ENCODE measurements at regions not wholly inside any gene's neighbourhood (a gene's known extent, or its start where the extent isn't known, plus 50 kb on each side); places are given as distances from the start of the nearest gene placed in this dataset.

GRCh38 chr5:1655496-1656270 lies 131.9 kb upstream of the LPCAT1 start (continued):
- TF ChIP-seq ZSCAN18 (CRISPR knock-in tag; IDR thresholded peaks at IDR 0.05), result no peak
- TF ChIP-seq, protein P1, sequence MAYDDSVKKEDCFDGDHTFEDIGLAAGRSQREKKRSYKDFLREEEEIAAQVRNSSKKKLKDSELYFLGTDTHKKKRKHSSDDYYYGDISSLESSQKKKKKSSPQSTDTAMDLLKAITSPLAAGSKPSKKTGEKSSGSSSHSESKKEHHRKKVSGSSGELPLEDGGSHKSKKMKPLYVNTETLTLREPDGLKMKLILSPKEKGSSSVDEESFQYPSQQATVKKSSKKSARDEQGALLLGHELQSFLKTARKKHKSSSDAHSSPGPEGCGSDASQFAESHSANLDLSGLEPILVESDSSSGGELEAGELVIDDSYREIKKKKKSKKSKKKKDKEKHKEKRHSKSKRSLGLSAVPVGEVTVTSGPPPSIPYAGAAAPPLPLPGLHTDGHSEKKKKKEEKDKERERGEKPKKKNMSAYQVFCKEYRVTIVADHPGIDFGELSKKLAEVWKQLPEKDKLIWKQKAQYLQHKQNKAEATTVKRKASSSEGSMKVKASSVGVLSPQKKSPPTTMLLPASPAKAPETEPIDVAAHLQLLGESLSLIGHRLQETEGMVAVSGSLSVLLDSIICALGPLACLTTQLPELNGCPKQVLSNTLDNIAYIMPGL (CRISPR knock-in tag; IDR thresholded peaks at IDR 0.05), result no peak

DNA sequence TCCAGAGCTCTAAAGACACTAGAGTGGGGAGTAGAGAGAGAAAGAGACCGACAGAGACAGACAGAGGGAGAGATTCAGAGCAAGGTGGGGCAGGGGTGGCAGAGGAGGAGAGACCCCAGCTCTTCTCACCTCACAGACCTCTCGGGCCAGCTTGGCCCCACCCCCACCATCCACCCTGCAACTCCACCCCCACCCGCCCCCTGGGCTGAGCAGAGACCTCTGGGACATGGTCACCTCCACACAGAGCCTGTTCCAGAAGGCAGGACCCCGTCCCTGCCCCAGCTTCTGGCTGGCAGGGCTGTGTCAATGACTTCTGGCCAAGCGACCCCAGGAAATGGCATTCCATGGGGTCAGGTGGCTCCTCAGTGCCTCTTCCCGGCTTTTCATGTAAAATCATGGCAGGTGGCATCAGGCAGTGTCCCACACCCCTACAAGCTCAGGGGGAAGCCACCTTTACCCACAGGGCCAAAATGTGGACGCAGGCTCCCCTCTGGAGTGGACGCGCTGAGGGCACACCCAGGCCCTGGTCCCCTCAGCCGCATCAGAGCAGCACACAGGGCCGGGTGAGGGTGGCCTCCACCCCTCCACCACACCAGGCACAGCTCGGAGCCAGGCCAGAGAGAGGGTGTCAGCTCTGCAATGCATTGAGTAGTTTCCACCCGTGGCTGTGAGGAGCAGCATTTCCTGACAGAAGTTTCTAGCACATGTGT lies 131.2 kb upstream of the LPCAT1 start:
- Mint-ChIP-seq H3K4me3 (no peak overlapping the region), H3K27me3 (ENCODE audit: low read depth) (peaks cover 36% of the 10 kb centered on the region), H3K27ac (no peak overlapping the region), H3K4me1 (peaks cover 10% of the 10 kb centered on the region), H3K36me3 (no peaks in the 10 kb centered on the region), H3K9me3 (no peaks in the 10 kb centered on the region)
- POLR2A ChIA-PET, result no interaction called here
- CTCF ChIA-PET, result interaction anchor here (0.5 to 3.4 kb wide), 7 partner anchors 11 to 1375 kb away, joined by 3 to 44 read pairs (median 4); no protein-coding TSS in a partner anchor
- no peak for ATAC-seq
- DNase-seq (ENCODE audit: low spot score), result no peak
- TF ChIP-seq, protein P2, sequence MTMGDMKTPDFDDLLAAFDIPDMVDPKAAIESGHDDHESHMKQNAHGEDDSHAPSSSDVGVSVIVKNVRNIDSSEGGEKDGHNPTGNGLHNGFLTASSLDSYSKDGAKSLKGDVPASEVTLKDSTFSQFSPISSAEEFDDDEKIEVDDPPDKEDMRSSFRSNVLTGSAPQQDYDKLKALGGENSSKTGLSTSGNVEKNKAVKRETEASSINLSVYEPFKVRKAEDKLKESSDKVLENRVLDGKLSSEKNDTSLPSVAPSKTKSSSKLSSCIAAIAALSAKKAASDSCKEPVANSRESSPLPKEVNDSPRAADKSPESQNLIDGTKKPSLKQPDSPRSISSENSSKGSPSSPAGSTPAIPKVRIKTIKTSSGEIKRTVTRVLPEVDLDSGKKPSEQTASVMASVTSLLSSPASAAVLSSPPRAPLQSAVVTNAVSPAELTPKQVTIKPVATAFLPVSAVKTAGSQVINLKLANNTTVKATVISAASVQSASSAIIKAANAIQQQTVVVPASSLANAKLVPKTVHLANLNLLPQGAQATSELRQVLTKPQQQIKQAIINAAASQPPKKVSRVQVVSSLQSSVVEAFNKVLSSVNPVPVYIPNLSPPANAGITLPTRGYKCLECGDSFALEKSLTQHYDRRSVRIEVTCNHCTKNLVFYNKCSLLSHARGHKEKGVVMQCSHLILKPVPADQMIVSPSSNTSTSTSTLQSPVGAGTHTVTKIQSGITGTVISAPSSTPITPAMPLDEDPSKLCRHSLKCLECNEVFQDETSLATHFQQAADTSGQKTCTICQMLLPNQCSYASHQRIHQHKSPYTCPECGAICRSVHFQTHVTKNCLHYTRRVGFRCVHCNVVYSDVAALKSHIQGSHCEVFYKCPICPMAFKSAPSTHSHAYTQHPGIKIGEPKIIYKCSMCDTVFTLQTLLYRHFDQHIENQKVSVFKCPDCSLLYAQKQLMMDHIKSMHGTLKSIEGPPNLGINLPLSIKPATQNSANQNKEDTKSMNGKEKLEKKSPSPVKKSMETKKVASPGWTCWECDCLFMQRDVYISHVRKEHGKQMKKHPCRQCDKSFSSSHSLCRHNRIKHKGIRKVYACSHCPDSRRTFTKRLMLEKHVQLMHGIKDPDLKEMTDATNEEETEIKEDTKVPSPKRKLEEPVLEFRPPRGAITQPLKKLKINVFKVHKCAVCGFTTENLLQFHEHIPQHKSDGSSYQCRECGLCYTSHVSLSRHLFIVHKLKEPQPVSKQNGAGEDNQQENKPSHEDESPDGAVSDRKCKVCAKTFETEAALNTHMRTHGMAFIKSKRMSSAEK (CRISPR knock-in tag; IDR thresholded peaks at IDR 0.05; ENCODE audit: borderline replicate concordance), result no peak
- TF ChIP-seq IRF1 (CRISPR knock-in tag; IDR thresholded peaks at IDR 0.05) (no peak), USF2 (CRISPR knock-in tag; IDR thresholded peaks at IDR 0.05) (no peak), ZNF423 (CRISPR knock-in tag; IDR thresholded peaks at IDR 0.05) (no peak), ZNF138 (CRISPR knock-in tag; conservative IDR thresholded peaks at IDR 0.05) (no peak), NR3C1 (CRISPR knock-in tag; conservative IDR thresholded peaks at IDR 0.05; ENCODE audit: low read depth) (no peak), NR2C2 (CRISPR knock-in tag; IDR thresholded peaks at IDR 0.05) (no peak), AR (CRISPR knock-in tag; IDR thresholded peaks at IDR 0.05) (no peak), FOXP1 (CRISPR knock-in tag; IDR thresholded peaks at IDR 0.05; ENCODE audit: borderline replicate concordance) (no peak)
- TF ChIP-seq, protein P3, sequence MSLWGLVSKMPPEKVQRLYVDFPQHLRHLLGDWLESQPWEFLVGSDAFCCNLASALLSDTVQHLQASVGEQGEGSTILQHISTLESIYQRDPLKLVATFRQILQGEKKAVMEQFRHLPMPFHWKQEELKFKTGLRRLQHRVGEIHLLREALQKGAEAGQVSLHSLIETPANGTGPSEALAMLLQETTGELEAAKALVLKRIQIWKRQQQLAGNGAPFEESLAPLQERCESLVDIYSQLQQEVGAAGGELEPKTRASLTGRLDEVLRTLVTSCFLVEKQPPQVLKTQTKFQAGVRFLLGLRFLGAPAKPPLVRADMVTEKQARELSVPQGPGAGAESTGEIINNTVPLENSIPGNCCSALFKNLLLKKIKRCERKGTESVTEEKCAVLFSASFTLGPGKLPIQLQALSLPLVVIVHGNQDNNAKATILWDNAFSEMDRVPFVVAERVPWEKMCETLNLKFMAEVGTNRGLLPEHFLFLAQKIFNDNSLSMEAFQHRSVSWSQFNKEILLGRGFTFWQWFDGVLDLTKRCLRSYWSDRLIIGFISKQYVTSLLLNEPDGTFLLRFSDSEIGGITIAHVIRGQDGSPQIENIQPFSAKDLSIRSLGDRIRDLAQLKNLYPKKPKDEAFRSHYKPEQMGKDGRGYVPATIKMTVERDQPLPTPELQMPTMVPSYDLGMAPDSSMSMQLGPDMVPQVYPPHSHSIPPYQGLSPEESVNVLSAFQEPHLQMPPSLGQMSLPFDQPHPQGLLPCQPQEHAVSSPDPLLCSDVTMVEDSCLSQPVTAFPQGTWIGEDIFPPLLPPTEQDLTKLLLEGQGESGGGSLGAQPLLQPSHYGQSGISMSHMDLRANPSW (CRISPR knock-in tag; conservative IDR thresholded peaks at IDR 0.05; ENCODE audit: low read depth), result no peak
- TF ChIP-seq, protein P4, sequence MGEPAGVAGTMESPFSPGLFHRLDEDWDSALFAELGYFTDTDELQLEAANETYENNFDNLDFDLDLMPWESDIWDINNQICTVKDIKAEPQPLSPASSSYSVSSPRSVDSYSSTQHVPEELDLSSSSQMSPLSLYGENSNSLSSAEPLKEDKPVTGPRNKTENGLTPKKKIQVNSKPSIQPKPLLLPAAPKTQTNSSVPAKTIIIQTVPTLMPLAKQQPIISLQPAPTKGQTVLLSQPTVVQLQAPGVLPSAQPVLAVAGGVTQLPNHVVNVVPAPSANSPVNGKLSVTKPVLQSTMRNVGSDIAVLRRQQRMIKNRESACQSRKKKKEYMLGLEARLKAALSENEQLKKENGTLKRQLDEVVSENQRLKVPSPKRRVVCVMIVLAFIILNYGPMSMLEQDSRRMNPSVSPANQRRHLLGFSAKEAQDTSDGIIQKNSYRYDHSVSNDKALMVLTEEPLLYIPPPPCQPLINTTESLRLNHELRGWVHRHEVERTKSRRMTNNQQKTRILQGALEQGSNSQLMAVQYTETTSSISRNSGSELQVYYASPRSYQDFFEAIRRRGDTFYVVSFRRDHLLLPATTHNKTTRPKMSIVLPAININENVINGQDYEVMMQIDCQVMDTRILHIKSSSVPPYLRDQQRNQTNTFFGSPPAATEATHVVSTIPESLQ (CRISPR knock-in tag; IDR thresholded peaks at IDR 0.05), result no peak
- TF ChIP-seq, protein P5, sequence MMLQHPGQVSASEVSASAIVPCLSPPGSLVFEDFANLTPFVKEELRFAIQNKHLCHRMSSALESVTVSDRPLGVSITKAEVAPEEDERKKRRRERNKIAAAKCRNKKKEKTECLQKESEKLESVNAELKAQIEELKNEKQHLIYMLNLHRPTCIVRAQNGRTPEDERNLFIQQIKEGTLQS (CRISPR knock-in tag; conservative IDR thresholded peaks at IDR 0.05), result no peak

All from WTC11 (cell line).